ENCODE measurements at regions not wholly inside any gene's neighbourhood (a gene's known extent, or its start where the extent isn't known, plus 50 kb on each side); places are given as distances from the start of the nearest gene placed in this dataset.

GRCh38 chr6:5922230-5922629 lies 84.5 kb downstream of the NRN1 start:
- Histone ChIP-seq H3K79me2 (no peaks in the 10 kb centered on the region), H3K4me3 (no peak overlapping the region), H2AFZ (no peak overlapping the region), H3K36me3 (replicated peaks; ENCODE audit: insufficient read depth, low read depth) (no peaks in the 10 kb centered on the region), H3K27me3 (no peaks in the 10 kb centered on the region), H3K9me3 (ENCODE audit: low read depth) (no peaks in the 10 kb centered on the region), H3K4me2 (no peak overlapping the region), H3K9me2 (replicated peaks; ENCODE audit: insufficient read depth) (no peaks in the 10 kb centered on the region), H3K27ac (no peak overlapping the region), H4K20me1 (ENCODE audit: insufficient read depth, poor library complexity, severe bottlenecking) (no peaks in the 10 kb centered on the region), H3K4me1 (ENCODE audit: insufficient read depth) (no peaks in the 10 kb centered on the region)
- no peak for TF ChIP-seq EZH2 (IDR thresholded peaks at IDR 0.05; ENCODE audit: borderline replicate concordance)
- TF ChIP-seq EZH2phosphoT487 (IDR thresholded peaks at IDR 0.05; ENCODE audit: low read depth, severe bottlenecking, unreplicated experiment): no peak
- TF ChIP-seq, protein P1, sequence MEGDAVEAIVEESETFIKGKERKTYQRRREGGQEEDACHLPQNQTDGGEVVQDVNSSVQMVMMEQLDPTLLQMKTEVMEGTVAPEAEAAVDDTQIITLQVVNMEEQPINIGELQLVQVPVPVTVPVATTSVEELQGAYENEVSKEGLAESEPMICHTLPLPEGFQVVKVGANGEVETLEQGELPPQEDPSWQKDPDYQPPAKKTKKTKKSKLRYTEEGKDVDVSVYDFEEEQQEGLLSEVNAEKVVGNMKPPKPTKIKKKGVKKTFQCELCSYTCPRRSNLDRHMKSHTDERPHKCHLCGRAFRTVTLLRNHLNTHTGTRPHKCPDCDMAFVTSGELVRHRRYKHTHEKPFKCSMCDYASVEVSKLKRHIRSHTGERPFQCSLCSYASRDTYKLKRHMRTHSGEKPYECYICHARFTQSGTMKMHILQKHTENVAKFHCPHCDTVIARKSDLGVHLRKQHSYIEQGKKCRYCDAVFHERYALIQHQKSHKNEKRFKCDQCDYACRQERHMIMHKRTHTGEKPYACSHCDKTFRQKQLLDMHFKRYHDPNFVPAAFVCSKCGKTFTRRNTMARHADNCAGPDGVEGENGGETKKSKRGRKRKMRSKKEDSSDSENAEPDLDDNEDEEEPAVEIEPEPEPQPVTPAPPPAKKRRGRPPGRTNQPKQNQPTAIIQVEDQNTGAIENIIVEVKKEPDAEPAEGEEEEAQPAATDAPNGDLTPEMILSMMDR (IDR thresholded peaks at IDR 0.05; ENCODE audit: poor library complexity): no peak
- no peak for DNase-seq (ENCODE audit: low spot score)
- 61% methylated on average over 4 of the region's 4 CpGs for WGBS (ENCODE audit: low lambda C conversion rate, missing lambda C conversion rate)

GRCh38 chr6:5909721-5910120 lies 97.0 kb downstream of the NRN1 start:
- H3K4me1 ChIP-seq (ENCODE audit: insufficient read depth): no peaks in the 10 kb centered on the region
- TF ChIP-seq, protein P1 (IDR thresholded peaks at IDR 0.05; ENCODE audit: poor library complexity): no peak
- no peaks in the 10 kb centered on the region for H3K9me3 ChIP-seq (ENCODE audit: low read depth)
- WGBS (ENCODE audit: low lambda C conversion rate, missing lambda C conversion rate): 85% methylated on average over 5 of the region's 5 CpGs
- no peak for DNase-seq (ENCODE audit: low spot score)
- no peaks in the 10 kb centered on the region for H3K36me3 ChIP-seq (replicated peaks; ENCODE audit: insufficient read depth, low read depth)
- H3K4me2 ChIP-seq: no peak overlapping the region
- no peak overlapping the region for H3K4me3 ChIP-seq
- no peaks in the 10 kb centered on the region for H4K20me1 ChIP-seq (ENCODE audit: insufficient read depth, poor library complexity, severe bottlenecking)
- no peaks in the 10 kb centered on the region for H3K27me3 ChIP-seq
- H2AFZ ChIP-seq: no peak overlapping the region
- H3K27ac ChIP-seq: no peak overlapping the region
- H3K79me2 ChIP-seq: no peaks in the 10 kb centered on the region
- no peaks in the 10 kb centered on the region for H3K9me2 ChIP-seq (replicated peaks; ENCODE audit: insufficient read depth)

GRCh38 chr6:5906842-5907241 lies 99.9 kb downstream of the NRN1 start:
- Histone ChIP-seq H2AFZ (no peak overlapping the region), H3K9me2 (replicated peaks; ENCODE audit: insufficient read depth) (no peaks in the 10 kb centered on the region), H3K27me3 (no peaks in the 10 kb centered on the region), H3K27ac (no peak overlapping the region), H4K20me1 (ENCODE audit: insufficient read depth, poor library complexity, severe bottlenecking) (no peaks in the 10 kb centered on the region), H3K4me2 (no peak overlapping the region), H3K79me2 (no peaks in the 10 kb centered on the region), H3K4me1 (ENCODE audit: insufficient read depth) (no peaks in the 10 kb centered on the region), H3K4me3 (no peak overlapping the region), H3K36me3 (replicated peaks; ENCODE audit: insufficient read depth, low read depth) (no peaks in the 10 kb centered on the region), H3K9me3 (ENCODE audit: low read depth) (no peaks in the 10 kb centered on the region)
- DNase-seq (ENCODE audit: low spot score): no peak
- WGBS (ENCODE audit: low lambda C conversion rate, missing lambda C conversion rate): 92% methylated on average over 1 of the region's 1 CpG
- TF ChIP-seq EZH2 (IDR thresholded peaks at IDR 0.05; ENCODE audit: borderline replicate concordance): no peak

- Histone ChIP-seq H3K4me3 (no peak overlapping the region), H3K9me2 (replicated peaks; ENCODE audit: insufficient read depth) (no peaks in the 10 kb centered on the region), H2AFZ (no peak overlapping the region), H3K79me2 (no peaks in the 10 kb centered on the region), H3K36me3 (replicated peaks; ENCODE audit: insufficient read depth, low read depth) (no peaks in the 10 kb centered on the region), H3K4me1 (ENCODE audit: insufficient read depth) (no peaks in the 10 kb centered on the region), H3K27me3 (no peaks in the 10 kb centered on the region), H3K4me2 (no peak overlapping the region), H4K20me1 (ENCODE audit: insufficient read depth, poor library complexity, severe bottlenecking) (no peaks in the 10 kb centered on the region), H3K27ac (no peak overlapping the region), H3K9me3 (ENCODE audit: low read depth) (no peaks in the 10 kb centered on the region)
- TF ChIP-seq EZH2phosphoT487 (IDR thresholded peaks at IDR 0.05; ENCODE audit: low read depth, severe bottlenecking, unreplicated experiment) (no peak), EZH2 (IDR thresholded peaks at IDR 0.05; ENCODE audit: borderline replicate concordance) (no peak)
- TF ChIP-seq, protein P1 (IDR thresholded peaks at IDR 0.05; ENCODE audit: poor library complexity): no peak
- WGBS (ENCODE audit: low lambda C conversion rate, missing lambda C conversion rate): 95% methylated on average over 1 of the region's 1 CpG
- no peak for DNase-seq (ENCODE audit: low spot score)
These were observed 100.4 kb downstream of the NRN1 start for GRCh38 chr6:5906340-5906670.
